GM10266 (cell line): ENCODE measurements at regions not wholly inside any gene's neighbourhood (a gene's known extent, or its start where the extent isn't known, plus 50 kb on each side); places are given as distances from the start of the nearest gene placed in this dataset.
"Not testable (repeated sequence)": the region's sequence is repeated elsewhere in the genome, so short reads cannot be mapped to it uniquely, and the experiment has no call there.

Source experiments
- DNase-seq: peaks from one replicate; pipeline ENCODE4 v3.0.0; 2012; ENCODE audit errors: extremely low spot score
- CTCF ChIP-seq: IDR thresholded peaks from 2 replicates; pipeline ENCODE4 v1.5.1; 2012; ENCODE audit warnings: mild to moderate bottlenecking, low read depth; ENCODE audit not compliant: control insufficient read depth, insufficient read depth; ENCODE audit errors: missing control alignments

- no peak for DNase-seq
- TF ChIP-seq CTCF, result no peak
Observed at GRCh38 chr22:48760481-48761390, 1066.9 kb downstream of the BRD1 start.

DNA sequence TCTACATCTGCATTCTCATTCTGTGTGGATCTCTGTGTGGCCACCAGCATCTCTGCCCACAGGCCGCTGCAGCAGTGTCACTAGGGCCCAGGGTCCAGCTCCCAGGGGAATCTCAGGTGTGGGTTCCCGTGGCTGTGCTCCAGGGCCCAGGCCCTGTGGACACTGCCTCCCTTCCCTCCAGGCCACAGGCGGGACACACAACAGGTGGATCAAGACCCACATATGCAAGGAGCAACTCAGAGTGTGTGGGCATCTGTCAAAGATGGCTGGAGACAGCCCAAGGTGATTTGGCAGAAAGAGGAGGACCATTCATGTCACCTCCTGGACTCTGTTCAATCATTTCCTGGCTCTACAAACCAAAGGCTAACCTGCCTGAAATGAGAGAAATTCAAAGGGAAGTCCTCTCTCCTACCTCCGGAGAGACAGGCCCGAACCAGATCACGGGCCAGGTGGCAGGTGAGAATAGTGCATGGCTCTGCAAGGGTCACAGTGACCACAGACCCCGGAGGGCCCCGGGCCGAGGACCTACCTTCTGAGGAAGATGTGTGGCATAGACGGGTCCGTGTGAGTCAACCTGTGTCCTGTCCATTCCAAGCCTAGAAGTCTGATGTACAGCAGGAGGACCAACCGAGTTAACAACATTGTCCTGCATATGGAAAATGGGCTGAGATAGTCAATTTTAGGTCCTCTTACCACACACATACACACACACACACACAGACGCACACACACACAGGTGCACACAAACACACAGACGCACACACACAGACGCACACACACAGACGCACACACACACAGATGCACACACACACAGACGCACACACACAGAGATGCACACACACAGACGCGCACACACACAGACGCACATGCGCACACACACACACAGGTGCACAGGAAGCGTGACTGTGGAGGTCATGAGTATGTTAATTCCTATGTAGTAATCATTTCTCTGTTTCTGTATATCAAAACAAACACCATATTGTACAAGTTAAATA, 1068.5 kb downstream of the BRD1 start:
- TF ChIP-seq CTCF, result no peak
- DNase-seq, result no peak

DNA sequence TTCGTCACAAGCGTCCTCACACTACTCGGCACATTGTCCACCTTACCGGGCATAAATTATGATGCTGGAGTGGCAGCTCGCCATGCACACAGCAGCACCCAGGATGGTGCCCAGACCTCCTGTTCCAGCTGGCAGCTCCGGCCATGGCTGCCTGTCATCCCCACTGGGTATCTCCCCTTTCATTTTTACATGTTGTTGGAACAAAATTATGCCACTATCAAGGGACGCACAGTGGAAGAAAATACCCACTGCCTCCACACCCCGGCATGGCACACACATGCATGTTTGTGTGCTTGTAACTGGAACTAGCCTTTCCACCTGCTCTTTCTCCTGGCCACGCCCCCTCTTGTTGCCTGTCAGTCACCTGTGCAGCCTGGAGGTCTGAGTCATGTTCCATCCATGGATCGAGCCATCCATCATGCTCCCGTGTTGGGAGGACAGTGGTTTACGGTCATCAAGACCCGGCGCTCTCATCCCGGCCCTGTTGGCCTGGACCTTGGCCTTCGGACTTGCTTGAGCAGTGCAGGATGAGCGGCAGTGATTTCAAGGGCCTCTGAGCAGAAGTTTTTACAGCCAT, 1069.6 kb downstream of the BRD1 start:
- TF ChIP-seq CTCF, result no peak
- no peak for DNase-seq

GRCh38 chr22:48757581-48757980, 1070.1 kb downstream of the BRD1 start:
- no peak for DNase-seq

GRCh38 chr22:48757135-48757534, 1070.5 kb downstream of the BRD1 start:
- not testable (repeated sequence) for DNase-seq

More at GRCh38 chr22:48757581-48757980, 1070.1 kb downstream of the BRD1 start:
- TF ChIP-seq CTCF, result no peak

- peak; percentile 4 for DNase-seq
- TF ChIP-seq CTCF, result no peak
Observed at GRCh38 chr22:48756146-48757111, 1071.2 kb downstream of the BRD1 start.
